Keratinocyte (primary cell): ENCODE measurements at regions not wholly inside any gene's neighbourhood (a gene's known extent, or its start where the extent isn't known, plus 50 kb on each side); places are given as distances from the start of the nearest gene placed in this dataset.

Source experiments
- DNase-seq: peaks from one replicate; pipeline ENCODE4 v3.0.0-alpha.2; 2011; ENCODE audit warnings: low read depth, missing footprints, low spot score
- FAIRE-seq: peaks from 2 replicates; lab custom pipeline; 2011; peaks lifted over from hg19 to GRCh38; lab: Jason Lieb, UNC
- H2AFZ ChIP-seq: 2 replicates; pipeline ENCODE4 v1.6.0; 2012; ENCODE audit warnings: low read length, control low read depth, inconsistent platforms; ENCODE audit not compliant: control insufficient read depth
- H3K27ac ChIP-seq: 2 replicates; pipeline ENCODE4 v1.5.1; 2011; ENCODE audit warnings: low read length; ENCODE audit not compliant: control insufficient read depth, insufficient read depth
- H3K27me3 ChIP-seq: 3 replicates; pipeline ENCODE4 v1.6.0; 2011; ENCODE audit warnings: low read length; ENCODE audit not compliant: control insufficient read depth, insufficient read depth; ENCODE audit errors: extremely low read depth
- H3K36me3 ChIP-seq, 2 experiments: 2 replicates in 1 of 2; 3 replicates in 1 of 2; pipeline ENCODE4 v1.5.1; 2011; ENCODE audit warnings: low read length in 2 of 2, mild to moderate bottlenecking in 1 of 2; ENCODE audit not compliant: control insufficient read depth in 2 of 2, insufficient read depth in 2 of 2; ENCODE audit errors: extremely low read depth in 1 of 2
- H3K4me1 ChIP-seq: 3 replicates; pipeline ENCODE4 v1.5.1; 2011; ENCODE audit warnings: low read length; ENCODE audit not compliant: control insufficient read depth, insufficient read depth; ENCODE audit errors: extremely low read depth
- H3K4me2 ChIP-seq: 3 replicates; pipeline ENCODE4 v1.6.0; 2011; ENCODE audit warnings: low read depth, low read length; ENCODE audit not compliant: control insufficient read depth, insufficient read depth; ENCODE audit errors: extremely low read depth
- H3K4me3 ChIP-seq, 3 experiments: fragments of 200-600 bp in 1 of 3; sonication (generic) in 1 of 3; 2 replicates in 2 of 3; 3 replicates in 1 of 3; pipeline ENCODE4 v1.5.1; 2011 to 2016; ENCODE audit warnings: low read length in 3 of 3, mild to moderate bottlenecking in 3 of 3, control low read depth in 2 of 3, inconsistent platforms in 1 of 3, low read depth in 1 of 3, mixed read lengths in 1 of 3, mixed run types in 1 of 3, moderate library complexity in 1 of 3; ENCODE audit not compliant: control insufficient read depth in 2 of 3, insufficient read depth in 2 of 3; ENCODE audit errors: extremely low read depth in 1 of 3
- H3K79me2 ChIP-seq: 2 replicates; pipeline ENCODE4 v1.6.0; 2012; ENCODE audit warnings: low read length; ENCODE audit not compliant: control insufficient read depth, insufficient read depth
- H3K9ac ChIP-seq: 3 replicates; pipeline ENCODE4 v1.6.0; 2011; ENCODE audit warnings: low read length; ENCODE audit not compliant: control insufficient read depth, insufficient read depth; ENCODE audit errors: extremely low read depth
- H3K9me1 ChIP-seq: 3 replicates; pipeline ENCODE4 v1.6.0; 2011; ENCODE audit warnings: low read length; ENCODE audit not compliant: control insufficient read depth, insufficient read depth; ENCODE audit errors: extremely low read depth
- H3K9me3 ChIP-seq: 2 replicates; pipeline ENCODE4 v1.5.1; 2012; ENCODE audit warnings: low read depth, low read length; ENCODE audit not compliant: control insufficient read depth
- H4K20me1 ChIP-seq: 3 replicates; pipeline ENCODE4 v1.6.0; 2011; ENCODE audit warnings: low read length; ENCODE audit not compliant: control insufficient read depth, insufficient read depth; ENCODE audit errors: extremely low read depth
- EZH2 ChIP-seq: IDR thresholded peaks from one replicate; pipeline ENCODE4 v1.6.1; 2012; ENCODE audit warnings: inconsistent platforms, mild to moderate bottlenecking, low read length, moderate library complexity
- dilution Hi-C: fragments of 300-500 bp; cut with MboI; formaldehyde crosslinking; loops from one replicate; pipeline ENCODE4 v1.7.0; 2020; ENCODE audit warnings: low sequenced_read_pairs; ENCODE audit not compliant: extremely low pct_ligation_motif_present
- TF ChIP-seq, protein P1 (sequence below), 3 experiments: IDR thresholded peaks in 1 of 3; conservative IDR thresholded peaks in 1 of 3; optimal IDR thresholded peaks in 1 of 3; 2 replicates in 2 of 3; 3 replicates in 1 of 3; pipeline versions ENCODE3 to v1.5.1; 2011; ENCODE audit warnings: low read length in 3 of 3, mild to moderate bottlenecking in 3 of 3, moderate library complexity in 2 of 3, control low read depth in 1 of 3, inconsistent platforms in 1 of 3; ENCODE audit not compliant: insufficient read depth in 2 of 3; ENCODE audit errors: extremely low read depth in 1 of 3

DNA sequence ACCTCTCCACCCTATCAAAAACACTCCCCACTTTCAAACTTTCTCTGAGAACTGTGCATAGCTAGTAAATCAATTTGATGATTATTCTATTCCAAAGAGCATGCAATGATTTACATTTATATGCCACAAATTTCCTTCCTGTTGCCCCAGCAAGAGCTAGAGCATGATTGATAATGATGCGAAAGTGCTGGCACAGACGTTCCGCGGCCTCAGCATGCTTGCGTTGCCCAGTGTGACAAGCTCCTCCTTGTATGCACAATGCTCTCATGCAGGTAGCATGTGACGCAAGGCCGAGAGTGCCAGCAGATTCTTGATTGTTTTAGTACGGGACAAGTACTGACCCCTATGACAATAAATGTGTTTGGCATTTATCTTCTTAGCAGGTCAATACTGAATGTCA, 696.3 kb upstream of the SLC35B3 start:
- H3K9ac ChIP-seq: no peak overlapping the region
- FAIRE-seq (no peak), DNase-seq (no peak)
- no peaks in the 10 kb centered on the region for H3K9me3 ChIP-seq
- H3K27ac ChIP-seq: no peak overlapping the region
- peaks cover 5% of the 10 kb centered on the region for H3K4me1 ChIP-seq
- dilution Hi-C loops: no loop called here
- H3K9me1 ChIP-seq: no peaks in the 10 kb centered on the region
- no peak for TF ChIP-seq EZH2
- TF ChIP-seq, protein P1, sequence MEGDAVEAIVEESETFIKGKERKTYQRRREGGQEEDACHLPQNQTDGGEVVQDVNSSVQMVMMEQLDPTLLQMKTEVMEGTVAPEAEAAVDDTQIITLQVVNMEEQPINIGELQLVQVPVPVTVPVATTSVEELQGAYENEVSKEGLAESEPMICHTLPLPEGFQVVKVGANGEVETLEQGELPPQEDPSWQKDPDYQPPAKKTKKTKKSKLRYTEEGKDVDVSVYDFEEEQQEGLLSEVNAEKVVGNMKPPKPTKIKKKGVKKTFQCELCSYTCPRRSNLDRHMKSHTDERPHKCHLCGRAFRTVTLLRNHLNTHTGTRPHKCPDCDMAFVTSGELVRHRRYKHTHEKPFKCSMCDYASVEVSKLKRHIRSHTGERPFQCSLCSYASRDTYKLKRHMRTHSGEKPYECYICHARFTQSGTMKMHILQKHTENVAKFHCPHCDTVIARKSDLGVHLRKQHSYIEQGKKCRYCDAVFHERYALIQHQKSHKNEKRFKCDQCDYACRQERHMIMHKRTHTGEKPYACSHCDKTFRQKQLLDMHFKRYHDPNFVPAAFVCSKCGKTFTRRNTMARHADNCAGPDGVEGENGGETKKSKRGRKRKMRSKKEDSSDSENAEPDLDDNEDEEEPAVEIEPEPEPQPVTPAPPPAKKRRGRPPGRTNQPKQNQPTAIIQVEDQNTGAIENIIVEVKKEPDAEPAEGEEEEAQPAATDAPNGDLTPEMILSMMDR (optimal IDR thresholded peaks at IDR 0.05 in 1 of 3, IDR thresholded peaks at IDR 0.05 in 1 of 3, conservative IDR thresholded peaks at IDR 0.05 in 1 of 3; ENCODE audit: extremely low read depth in 1 of 3, insufficient read depth in 2 of 3, low read length in 3 of 3): no peak
- no peak overlapping the region for H3K4me2 ChIP-seq
- H3K79me2 ChIP-seq: no peaks in the 10 kb centered on the region
- no peaks in the 10 kb centered on the region for H3K36me3 ChIP-seq
- no peaks in the 10 kb centered on the region for H4K20me1 ChIP-seq
- no peak overlapping the region for H3K4me3 ChIP-seq
- no peaks in the 10 kb centered on the region for H3K27me3 ChIP-seq
- H2AFZ ChIP-seq: peak overlapping the region; percentile 6

DNA sequence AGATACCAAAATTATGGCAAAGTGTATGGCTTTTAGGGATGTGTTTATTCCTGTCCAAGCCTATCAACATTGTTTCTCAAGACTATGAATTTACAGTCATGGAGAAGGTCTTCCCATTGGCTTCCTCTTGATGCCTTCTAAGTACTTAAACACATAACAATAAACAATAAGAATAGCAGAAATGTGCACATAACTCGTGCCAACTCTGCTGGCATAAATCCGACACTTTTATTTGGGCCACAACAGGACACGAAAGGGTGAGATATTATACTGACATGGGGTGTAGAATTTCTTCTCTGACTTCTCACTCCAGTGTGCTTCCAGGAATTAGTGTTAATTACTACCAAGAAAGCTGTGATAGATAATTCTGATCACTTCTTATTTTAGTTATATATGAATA, 695.9 kb upstream of the SLC35B3 start:
- Histone ChIP-seq H3K27me3 (no peaks in the 10 kb centered on the region), H3K9ac (no peak overlapping the region), H3K9me3 (no peaks in the 10 kb centered on the region), H2AFZ (no peak overlapping the region), H3K4me2 (no peak overlapping the region), H3K79me2 (no peaks in the 10 kb centered on the region), H3K27ac (no peak overlapping the region), H4K20me1 (no peaks in the 10 kb centered on the region), H3K36me3 (no peaks in the 10 kb centered on the region), H3K4me3 (no peak overlapping the region), H3K4me1 (peaks cover 5% of the 10 kb centered on the region), H3K9me1 (no peaks in the 10 kb centered on the region)
- no peak for FAIRE-seq
- dilution Hi-C loops: no loop called here
- no peak for DNase-seq
- TF ChIP-seq, protein P1 (optimal IDR thresholded peaks at IDR 0.05 in 1 of 3, IDR thresholded peaks at IDR 0.05 in 1 of 3, conservative IDR thresholded peaks at IDR 0.05 in 1 of 3; ENCODE audit: extremely low read depth in 1 of 3, insufficient read depth in 2 of 3, low read length in 3 of 3): no peak
